ENCODE measurements at regions not wholly inside any gene's neighbourhood (a gene's known extent, or its start where the extent isn't known, plus 50 kb on each side); places are given as distances from the start of the nearest gene placed in this dataset.

DNA sequence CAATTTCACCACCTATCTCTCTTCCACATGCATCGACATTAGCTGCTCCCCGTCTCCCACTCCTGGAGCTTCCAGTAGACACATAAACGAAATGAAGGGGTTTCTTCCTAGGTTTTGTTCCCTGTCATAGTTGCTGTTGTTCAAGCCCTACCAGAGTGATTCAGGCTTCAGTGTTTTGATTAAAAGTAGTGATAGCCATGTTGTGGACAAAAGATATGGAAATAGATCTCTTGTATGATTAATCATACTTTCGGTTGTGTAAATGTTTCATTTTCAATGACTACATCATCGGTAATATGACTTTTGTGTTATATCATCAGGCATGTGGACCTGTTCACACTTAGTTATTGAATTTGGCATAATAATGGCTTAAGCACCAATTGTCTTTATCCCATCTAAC, 96.5 kb upstream of the KLF3 start:
- no peak for DNase-seq

DNA sequence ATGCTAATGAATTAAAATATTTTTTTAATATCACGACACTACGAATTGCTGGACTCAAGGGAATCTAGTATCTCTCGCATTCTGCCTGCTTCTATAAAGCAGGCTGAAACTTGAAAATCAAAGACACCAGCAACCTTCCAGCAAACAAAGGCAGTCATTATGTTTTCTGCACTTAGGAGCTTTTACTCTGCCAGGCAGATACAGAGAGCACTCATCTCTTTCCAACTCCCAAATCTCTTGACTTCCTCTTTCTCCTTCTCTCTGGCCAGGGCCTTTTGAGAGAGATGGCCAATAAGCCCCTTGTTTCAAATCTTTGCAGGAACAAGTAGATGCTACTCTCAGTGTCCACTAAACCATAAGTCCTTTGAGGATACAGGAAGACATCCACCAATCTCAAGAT, 95.2 kb upstream of the KLF3 start:
- DNase-seq: no peak

DNA sequence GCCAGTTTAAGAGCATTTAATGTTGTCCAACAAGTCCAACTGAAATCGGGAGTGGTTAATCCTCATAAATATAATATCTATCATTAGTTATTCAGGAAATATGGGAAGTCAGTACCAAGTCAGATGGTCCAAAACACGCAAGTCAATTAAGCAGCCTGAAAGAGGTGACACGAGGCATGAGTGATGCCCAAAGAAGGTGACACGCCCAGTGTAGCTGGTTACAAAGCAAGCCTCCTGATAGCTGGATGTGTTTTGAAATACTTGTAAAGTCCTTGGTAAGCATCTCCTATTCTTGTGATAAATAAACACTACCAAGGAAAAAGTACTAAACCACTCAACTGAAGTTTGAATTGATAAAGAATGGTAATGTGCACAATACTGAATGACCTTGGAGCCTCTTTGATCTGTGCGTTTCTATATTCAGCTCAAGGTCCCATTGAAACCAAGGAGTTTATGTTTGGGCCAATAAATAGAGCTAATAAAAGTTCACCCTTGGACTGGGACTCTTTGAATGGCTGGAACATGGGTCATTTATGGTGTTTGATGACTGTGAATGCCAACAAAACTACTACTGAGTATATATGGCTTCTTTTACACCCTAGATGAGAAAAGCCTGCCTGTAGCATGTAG, 93.2 kb upstream of the KLF3 start:
- no peak for DNase-seq

DNA sequence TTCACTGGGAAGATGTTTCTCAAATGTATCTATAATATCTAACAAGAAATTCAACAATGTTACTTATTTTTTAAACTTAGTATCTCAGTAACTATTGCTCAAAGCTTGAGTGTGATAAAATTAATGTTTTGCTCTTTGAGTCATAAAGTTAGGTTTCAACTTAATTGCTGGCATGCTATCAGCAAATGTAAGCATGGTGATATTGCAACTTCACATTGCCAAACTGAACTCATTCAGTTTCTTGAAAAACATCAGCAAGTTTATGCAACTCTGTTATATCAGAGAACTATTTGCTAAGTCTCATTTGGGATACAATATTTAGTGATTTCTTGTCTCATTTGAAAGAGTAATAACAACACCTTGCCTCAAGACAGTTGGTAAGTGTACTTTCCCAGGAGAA, 91.2 kb upstream of the KLF3 start:
- no peak for DNase-seq

DNA sequence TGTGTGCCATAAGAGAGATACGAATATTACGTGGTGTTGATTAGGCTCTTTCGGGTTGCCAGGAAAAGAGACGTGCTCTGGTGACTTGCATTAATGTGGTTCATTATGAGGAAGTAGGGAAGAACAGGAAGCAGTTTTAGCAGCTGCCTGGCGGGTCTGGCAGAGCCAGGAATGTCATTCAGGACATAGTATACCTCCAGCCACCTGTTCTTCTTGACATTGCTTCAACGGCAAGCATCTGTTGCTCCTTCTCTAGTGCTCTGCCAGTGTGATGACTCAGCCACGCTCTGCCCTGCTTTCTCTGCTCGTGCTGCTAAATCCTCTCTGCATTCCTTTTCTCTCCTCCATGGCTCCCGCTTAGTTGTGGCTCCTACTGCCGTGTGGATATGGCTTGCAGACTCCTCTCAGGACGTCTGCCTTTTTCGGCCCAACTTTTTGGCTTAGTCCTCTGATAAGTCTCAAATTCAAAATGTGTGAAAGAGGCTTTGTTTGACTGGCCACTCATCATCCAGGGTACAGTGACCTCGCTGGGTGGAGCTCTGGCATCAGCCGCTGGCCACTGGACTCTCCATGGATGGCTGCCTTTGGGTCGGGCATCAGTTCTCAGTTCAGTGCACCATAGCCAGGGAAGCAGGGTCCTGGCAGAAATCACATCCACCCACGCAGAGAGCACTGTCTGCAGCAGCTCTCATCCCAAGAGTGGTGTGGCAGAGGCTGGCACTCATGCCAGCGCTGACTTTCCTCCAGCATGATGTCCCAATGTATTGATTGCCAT, 89.3 kb upstream of the KLF3 start:
- peak in 1 of 2 donors; percentile 19 for DNase-seq

DNA sequence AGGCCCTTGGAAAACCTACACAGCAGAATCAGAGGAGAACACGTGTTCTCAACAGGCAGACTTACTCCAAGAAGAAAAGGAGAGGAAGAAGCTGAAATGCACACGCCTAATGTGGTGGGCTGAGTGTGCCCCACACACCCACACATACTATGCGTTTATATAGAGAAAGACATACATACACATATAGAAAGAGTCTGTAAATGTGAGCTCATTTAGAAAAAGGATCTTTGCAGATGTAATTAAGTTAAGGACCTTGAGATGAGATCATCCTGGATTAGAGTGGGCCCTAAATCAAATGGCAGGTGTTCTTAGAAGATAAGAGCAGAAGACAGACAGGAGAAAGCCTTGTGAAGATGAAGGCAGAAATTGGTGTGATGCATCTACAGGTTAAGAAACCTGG, 87.2 kb upstream of the KLF3 start:
- no peak for DNase-seq

DNA sequence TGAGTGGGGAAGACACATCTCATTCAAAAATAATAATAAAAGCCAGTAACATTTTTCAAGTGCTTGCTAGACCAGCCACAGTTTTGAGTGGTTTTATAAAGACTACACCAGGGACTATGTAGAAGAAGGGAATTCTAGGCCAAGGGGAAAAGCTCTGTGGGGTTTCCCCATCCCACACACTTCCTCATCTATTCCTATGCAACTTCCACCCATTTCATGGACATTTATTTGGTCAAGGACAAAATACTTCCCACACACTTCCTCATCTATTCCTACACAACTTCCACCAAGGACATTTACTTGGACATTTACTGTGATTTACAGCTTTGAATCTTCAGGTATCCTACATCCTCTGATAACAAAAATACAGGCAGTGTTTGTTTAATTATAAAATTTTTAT, 86.5 kb upstream of the KLF3 start:
- DNase-seq: no peak

DNA sequence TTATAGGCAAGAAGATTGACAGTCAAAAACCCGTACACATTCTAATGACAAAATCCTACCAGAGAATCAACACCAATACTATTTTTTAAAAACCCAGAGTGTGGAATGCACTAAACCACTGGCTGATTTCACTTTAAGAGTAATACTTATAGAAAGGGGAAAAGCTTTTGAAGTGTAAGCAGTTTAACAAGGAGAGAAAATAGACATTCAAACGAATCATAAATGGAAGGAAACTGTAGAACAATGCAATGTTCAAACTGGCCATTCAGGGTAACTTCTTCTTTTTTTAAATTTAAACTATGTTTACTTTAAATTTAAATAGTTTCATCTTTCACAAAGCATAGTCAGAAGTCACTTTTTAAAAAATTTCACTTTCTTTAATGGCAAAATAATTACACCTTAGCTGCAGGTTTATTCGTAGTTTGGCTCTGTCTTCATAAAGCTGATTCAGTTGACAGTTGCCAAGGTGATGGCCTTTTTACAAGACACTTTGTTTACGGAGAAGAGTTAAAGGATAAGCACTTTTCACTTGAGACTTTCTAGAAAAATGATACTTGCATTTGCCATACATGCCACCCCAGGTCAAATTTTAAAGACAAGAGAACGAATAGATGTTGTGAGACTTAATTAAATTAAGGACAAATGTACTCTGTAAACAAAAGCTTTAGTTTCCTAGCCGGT, 82.4 kb upstream of the KLF3 start:
- no peak for DNase-seq

DNA sequence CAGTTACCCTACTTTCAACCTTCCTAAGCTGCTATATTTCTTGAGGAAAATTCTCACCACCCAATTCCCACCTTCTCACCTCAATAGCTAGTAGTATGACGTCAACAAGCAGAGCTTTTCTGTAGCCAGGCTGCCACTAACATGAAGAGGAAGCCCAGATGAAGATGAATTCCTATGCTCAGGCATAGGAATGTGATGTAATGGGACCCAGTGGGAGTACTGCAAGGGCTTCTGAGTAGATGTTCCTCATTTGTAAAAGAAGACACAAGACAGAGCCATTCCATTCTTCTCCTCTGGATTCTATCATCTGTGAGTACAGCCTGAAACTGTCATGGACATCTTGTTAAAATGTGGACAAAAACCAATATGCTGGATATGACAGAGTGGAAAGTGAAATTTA, 81.6 kb upstream of the KLF3 start:
- DNase-seq: no peak

DNA sequence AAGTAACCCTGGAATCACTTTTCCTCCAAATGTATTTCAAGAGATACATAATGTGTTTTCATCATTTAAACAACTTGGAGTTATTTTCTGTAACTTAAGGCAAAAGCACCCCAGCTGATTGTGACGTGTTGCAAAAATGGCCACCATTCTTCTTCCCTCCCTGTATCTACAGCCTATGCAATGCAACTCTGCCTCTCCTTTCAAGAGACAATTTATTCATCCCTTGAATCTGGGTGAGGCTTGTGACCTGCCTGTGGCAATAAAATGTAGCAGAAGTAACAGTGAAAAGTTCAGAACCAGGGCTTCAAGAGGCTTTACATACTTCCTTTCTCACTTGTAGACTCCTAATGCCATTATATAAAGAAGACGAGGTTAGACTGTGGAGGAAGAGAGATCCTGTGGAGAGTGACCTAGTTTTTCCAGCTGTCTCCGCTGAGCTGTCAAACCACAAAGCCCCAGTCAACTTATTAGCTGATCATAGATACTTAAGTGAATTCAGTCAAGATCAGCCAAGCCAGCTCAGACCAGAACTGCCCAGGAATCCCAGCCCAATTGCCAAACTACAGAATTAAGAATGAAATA, 81.0 kb upstream of the KLF3 start:
- DNase-seq: peak in 1 of 2 donors; percentile 28

DNA sequence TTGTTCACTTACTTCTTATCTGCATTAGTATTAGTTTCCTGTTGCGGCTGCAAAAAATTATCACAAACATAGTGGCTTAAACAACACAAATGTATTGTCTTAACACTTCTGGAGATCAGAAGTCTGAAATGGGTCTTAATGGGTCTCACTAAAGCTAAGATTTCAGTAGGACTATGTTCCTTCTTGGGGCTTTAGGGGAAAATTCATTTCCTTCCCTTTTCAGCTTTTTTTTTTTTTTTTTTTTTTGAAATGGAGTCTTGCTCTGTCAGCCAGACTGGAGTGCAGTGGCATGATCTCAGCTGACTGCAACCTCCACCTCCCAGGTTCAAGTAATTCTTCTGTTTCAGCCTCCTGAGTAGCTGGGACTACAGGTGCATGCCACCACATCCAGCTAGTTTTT, 78.1 kb upstream of the KLF3 start:
- no peak for DNase-seq

DNA sequence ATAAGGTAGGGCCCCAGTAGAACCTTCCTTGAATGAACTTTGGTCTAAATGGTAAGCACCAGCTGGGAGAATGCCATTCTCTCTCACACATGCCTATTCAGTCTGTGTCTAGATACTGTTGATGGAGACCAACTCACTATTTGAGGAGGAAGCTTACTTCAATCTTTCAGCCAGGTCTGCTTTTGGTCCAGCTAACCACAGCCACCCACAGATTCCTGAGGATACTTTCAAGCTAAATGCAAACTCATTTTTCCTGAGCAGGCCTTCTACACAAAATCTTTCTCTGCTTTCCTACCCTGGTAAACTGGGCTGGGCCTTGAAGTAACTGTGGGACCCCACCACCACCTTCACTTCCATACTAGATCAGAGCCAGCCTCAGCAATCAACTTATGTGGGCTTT, 76.9 kb upstream of the KLF3 start:
- no peak for DNase-seq

DNA sequence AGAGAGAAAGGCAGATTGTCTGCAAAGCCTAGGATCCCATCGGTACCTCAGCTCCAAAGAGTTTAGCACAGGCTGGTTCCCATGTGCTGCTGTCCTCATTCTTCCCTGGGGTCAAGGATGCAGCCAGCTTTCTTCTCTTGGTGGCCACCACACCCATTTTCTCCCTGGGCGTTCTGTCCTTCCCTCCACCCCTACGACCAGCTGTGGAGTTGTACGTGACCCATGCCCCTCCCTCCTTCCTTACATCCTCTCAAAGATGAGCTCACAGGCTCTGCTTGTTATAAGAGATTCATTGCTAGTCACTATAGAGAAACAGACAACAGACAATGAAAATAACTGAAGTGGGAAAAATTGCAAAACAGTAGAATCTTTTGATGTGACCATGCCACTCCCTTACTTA, 74.0 kb upstream of the KLF3 start:
- no peak for DNase-seq

DNA sequence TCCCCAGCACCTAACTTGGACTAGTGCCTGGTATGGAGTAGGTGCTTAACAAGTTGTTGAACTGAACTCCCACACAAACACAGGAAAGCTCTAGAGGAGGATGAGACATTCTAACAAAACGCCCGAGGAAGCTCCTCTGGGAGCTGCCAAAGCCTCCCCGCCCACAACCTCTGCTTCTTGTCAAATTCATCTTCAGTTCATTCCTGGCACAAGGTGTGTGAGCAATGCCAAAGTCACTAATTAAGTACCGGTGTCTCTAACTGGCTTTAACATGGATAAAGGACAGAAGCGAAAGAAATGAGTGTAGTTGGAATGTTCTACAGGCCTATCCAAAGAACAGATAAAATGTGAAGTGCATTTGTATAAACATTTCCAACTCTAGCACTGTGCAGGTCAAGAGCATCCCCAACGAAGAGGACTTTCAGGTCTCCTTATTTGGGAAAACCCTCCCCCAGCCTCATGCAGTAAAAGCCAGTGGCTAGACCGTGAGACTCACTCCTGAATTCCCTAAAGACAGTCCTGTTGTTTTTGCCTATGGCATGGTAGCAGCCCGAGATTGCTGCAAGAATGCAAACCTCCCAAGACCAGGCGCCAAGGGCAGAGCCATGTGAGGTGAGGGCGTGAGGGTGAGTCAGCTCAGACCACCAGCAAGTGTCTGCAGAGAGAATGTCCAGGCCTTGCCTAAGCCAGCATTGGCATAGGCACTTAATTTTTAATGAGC, 72.2 kb upstream of the KLF3 start:
- no peak for DNase-seq

DNA sequence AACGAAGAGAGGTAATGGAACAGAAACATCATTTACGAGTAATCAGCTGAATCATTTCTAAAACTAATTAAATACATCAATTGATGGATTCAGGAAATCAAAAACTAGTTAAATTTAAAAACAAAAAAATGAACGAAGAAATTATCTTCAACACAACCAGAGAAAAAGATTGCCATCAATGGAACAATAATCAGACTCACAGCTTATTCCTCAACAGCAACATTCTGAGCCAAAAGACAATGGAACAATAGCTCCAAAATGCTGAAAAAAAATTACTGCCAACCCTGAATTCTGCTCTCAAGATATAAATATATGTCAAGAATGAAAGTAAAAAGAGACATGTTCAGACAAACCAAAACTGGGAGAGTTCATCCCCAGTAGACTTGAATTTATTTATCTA, 65.5 kb upstream of the KLF3 start:
- DNase-seq: no peak

DNA sequence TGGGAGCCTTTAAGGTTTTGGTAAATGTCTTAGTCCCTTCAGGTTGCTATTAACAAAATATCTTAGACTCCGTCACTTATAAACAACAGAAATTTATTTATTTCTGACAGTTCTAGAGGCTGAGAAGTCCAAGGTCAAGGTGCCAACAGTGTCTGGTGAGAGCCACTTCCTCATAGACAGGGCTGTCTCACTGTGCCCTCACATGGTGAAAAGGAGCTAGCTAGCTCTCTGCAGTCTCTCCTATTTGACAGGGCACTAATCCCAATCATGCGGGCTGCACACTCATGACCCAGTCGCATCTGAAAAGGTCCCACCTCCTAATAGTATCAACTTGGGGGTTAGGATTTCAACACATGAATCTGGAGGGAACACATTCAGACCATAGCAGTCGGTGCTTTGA, 63.4 kb upstream of the KLF3 start:
- DNase-seq: peak; percentile 10 to 20

DNA sequence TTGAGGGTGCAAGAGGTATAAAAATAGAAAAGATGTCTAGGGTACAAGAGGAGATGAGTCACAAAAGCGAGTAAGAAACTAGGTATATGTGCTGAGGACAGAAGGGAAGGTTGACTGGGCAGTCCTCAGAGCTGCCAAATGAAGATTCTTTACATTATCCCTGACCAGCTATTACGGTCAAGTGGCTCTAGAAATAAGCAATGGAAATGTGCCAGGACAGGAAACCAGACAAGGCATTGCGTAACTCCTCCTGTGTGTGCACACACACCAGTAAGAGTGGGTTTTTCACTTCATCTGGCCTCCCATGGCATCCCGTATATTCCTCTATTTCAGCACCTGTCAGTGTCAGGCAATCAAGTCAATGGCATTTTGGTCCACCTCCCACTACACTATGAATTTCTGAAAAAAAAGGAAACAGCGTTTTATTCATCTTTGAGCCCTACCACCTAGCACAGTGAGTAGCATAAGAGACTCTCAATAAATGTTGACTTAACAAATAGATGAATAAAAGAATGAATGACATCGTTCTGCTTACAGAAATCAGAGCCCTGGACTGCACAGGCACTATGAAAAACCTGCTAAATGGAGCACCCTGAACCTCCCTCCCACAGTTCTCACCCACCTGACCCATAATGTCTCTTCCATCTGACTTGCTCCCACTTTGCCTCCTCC, 62.6 kb upstream of the KLF3 start:
- no peak for DNase-seq

DNA sequence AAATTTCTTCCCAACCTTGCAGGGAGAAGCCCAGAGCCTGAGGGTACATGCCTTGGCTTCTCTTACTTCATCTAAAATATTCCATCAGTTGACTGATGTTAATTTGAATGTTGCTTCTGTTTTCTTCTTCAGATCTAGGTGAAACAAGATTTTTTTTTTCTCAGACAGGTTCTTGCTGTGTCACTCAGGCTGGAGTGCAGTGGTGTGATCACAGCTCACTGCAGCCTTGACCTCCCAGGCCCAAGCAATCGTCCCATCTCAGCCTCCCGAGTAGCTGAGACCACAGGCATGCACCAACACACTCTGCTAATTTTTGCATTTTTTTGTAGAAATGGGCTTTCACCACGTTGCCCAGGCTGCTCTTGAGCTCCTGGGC, 62.1 kb upstream of the KLF3 start:
- DNase-seq: no peak

DNA sequence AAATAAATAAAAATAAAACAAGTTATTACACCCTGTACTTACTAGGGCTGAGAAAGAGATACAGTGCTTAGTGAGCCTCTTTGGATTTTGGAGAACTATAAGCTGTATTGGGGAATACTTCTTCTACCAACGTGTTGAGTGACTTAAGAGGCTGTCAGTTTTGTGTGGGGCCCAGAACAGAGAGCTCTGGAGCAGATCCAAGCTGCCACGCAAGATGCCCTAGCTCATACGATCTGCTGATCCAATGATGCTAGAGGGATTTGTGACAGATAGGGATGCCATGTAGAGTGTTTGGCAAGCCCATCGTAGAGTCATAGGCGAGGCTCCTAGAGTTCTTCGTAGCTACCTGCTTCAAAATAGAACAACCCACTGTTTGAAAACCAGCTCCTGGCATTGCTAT, 60.3 kb upstream of the KLF3 start:
- no peak for DNase-seq

DNA sequence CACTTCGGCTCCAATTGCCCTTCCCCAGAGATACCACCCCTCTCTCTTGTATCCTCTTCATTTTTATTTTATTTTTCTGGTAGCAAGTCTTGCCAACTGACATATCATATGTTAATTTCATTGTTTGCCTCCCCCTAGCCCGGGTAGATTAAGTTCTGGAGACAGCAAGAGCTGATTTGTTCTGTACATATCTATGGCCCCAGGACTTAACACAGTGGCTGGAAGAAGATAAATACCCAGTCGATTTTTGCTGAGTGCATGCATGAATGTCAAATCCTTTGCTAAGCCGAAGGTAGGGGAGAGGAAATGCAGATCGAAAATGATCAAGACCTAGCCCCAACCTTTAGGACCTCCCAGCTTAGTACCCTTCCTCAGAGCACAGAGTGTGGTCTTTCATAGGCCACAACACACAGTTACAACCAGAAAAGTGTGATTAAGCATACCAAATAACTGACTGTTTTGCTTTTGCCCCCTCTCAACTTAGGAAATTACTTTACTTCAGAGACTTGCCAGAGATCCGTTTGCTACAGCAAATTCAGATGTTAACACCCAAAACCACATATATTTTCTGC, 58.7 kb upstream of the KLF3 start:
- no peak for DNase-seq

DNA sequence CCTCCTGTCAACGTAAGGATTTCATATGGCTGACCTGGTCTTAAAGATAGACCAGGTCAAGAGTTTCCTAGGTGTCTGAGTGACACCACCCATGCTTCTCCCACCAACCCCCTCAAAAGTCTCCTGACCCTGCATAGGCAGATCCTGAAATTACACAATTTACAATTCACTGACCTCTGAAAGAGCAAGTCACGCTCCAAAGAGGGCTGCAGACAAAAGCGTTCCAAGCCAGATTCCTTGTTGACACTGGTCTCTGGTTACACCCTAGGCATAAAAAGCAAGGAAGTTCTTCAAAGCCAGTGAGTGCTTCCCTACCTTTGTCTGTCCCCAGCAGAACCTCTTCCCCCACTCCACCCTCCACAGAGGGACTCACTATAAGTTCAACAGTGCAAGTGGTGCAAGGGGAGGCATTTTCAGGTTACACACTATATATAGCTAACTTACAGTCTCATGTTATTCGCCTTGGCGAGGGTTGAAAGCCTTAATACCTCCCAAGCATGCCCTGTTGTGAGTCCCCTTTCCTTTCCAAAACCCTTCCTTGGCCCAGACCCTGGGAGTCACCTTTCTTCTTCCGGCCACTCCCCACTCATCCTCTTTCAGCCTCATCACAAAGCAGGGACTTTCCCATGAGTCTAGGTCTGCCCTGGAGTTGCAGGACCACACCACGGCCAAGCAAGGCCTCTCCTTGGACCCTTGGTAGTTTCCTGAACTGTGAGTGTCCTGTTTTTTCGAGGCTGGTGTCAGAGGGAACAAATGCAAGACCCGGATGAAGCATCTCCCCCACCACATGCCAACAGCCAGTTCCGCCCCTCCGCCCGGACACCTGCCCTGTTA, 58.0 kb upstream of the KLF3 start:
- DNase-seq: no peak

DNA sequence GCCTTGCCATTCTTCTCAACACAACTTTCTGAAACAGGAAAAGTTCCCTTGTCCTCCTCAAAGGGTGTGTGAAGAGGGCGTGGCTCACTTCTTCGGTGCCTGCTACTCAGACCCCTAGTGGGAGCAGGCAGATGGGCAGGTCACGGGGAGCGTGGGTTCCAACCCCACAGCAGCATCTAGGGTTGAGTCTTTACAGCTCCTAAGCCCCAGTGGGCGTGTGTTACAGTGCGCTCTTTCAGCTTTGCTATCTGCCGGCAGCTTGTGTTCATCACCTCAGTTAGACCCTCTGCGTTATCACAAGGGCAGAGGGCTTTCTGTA, 57.5 kb upstream of the KLF3 start:
- no peak for DNase-seq

All from CD4-positive, alpha-beta T cell treated with Interleukin-1 beta for 1 hour (primary cell).